ENCODE measurements at regions not wholly inside any gene's neighbourhood (a gene's known extent, or its start where the extent isn't known, plus 50 kb on each side); places are given as distances from the start of the nearest gene placed in this dataset.

- Histone ChIP-seq H3K27me3 (no peaks in the 10 kb centered on the region), H3K9me3 (peaks cover 0 to 4% (median 0%) of the 10 kb centered on the region in 11 donors), H3K36me3 (no peaks in the 10 kb centered on the region), H3K27ac (no peak overlapping the region), H3K4me1 (no peaks in the 10 kb centered on the region), H3K4me3 (no peak overlapping the region)
- no peak for TF ChIP-seq CTCF (IDR thresholded peaks at IDR 0.05)
- intact Hi-C loops (cut with DNase I): no loop called here
- ATAC-seq (no peak), DNase-seq (no peak)
These were observed 2745.4 kb downstream of the PCDH7 start for GRCh38 chr4:33465565-33465964.

DNA sequence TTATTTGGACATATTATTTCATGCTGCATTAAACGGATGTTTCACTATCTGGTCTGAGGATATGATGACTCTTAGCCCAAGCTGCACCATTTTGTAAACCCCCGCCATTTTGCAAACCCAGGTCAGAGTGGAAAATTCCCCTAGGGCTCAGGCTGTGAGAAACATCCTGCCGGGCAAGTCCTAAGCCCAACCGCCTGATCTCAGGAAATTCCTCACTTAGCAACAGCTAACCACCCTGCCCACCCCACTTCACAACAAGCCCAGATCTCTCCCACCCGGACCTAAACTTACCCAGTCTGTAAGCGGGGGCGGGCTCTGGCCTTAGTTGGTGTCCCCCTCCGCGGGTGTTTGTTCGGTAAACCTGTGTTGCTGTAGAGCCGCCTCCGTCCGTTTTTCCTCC is 2747.1 kb downstream of the PCDH7 start:
- DNase-seq (no peak), ATAC-seq (no peak)
- H3K36me3 ChIP-seq: no peaks in the 10 kb centered on the region
- no peak overlapping the region for H3K4me3 ChIP-seq
- WGBS, 2 donors: 84 to 86% methylated on average over 13 of the region's 13 CpGs
- no peaks in the 10 kb centered on the region for H3K27me3 ChIP-seq
- intact Hi-C loops (cut with DNase I): no loop called here
- no peak overlapping the region for H3K27ac ChIP-seq
- no peaks in the 10 kb centered on the region for H3K4me1 ChIP-seq
- peaks cover 0 to 8% (median 0%) of the 10 kb centered on the region in 11 donors for H3K9me3 ChIP-seq
- TF ChIP-seq CTCF (IDR thresholded peaks at IDR 0.05): no peak

DNA sequence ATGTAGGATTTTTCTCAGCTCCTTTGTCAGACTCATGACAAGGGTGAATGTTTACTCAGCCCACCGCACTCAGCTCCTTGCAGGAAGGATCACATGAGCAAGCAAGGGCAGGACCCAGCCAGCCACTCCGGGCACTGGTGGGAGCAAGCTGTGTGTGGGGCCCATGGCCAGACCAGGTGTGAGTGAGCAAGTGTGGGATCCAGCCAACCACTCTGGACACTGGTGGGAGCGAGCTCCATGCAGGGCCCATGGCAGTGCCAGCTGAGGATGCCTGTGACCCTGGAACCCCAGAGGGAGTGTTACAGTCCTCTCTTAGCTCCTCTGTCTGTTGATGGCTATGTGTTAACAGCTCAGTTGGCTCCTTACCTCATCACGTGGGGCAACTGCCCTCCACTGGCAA is 2750.6 kb downstream of the PCDH7 start:
- 86 to 91% methylated on average over 4 of the region's 4 CpGs for WGBS, 2 donors
- no peaks in the 10 kb centered on the region for H3K4me1 ChIP-seq
- DNase-seq (no peak), ATAC-seq (no peak)
- H3K4me3 ChIP-seq: no peak overlapping the region
- no peak for TF ChIP-seq CTCF (IDR thresholded peaks at IDR 0.05)
- no peaks in the 10 kb centered on the region for H3K27me3 ChIP-seq
- intact Hi-C loops (cut with DNase I): no loop called here
- H3K27ac ChIP-seq: no peak overlapping the region
- H3K9me3 ChIP-seq: peaks cover 0 to 8% (median 0%) of the 10 kb centered on the region in 11 donors
- no peaks in the 10 kb centered on the region for H3K36me3 ChIP-seq

DNA sequence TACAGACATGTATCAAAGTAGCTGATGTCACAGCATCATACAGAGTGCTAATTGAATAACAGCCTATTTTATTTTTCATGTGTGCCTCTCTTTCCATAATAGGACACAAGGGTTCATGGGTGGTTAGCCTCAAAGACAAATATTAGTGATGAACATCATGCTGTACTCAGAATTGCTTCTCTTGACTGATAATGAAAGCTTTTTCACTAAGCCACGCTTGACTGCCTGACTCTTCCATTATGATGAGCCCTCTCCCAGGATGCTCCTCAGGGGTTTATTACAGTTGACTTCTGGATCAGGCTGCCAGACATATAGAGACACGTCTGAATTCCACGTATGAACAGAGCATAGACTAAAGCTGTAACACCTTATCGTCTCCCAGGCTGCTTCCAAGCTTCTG is 2757.5 kb downstream of the PCDH7 start:
- ATAC-seq (no peak), DNase-seq (no peak)
- TF ChIP-seq CTCF (IDR thresholded peaks at IDR 0.05): no peak
- intact Hi-C loops (cut with DNase I): no loop called here
- H3K9me3 ChIP-seq: no peaks in the 10 kb centered on the region
- H3K4me1 ChIP-seq: no peaks in the 10 kb centered on the region
- no peak overlapping the region for H3K27ac ChIP-seq
- WGBS, 2 donors: 73 to 76% methylated on average over 4 of the region's 4 CpGs
- no peak overlapping the region for H3K4me3 ChIP-seq
- no peaks in the 10 kb centered on the region for H3K27me3 ChIP-seq
- no peaks in the 10 kb centered on the region for H3K36me3 ChIP-seq

- DNase-seq: no peak
- Histone ChIP-seq H3K27ac (no peak overlapping the region), H3K4me3 (no peak overlapping the region), H3K9me3 (peaks cover 0 to 5% (median 0%) of the 10 kb centered on the region in 11 donors), H3K27me3 (no peaks in the 10 kb centered on the region), H3K36me3 (no peaks in the 10 kb centered on the region), H3K4me1 (no peaks in the 10 kb centered on the region)
- ATAC-seq: no peak
- WGBS, 2 donors: 68 to 80% methylated on average over 1 of the region's 1 CpG
- TF ChIP-seq CTCF (IDR thresholded peaks at IDR 0.05): no peak
- intact Hi-C loops (cut with DNase I): no loop called here
These were observed 2761.5 kb downstream of the ARAP2 start for GRCh38 chr4:33482773-33483172.
